GM18868 (cell line): ENCODE measurements at regions not wholly inside any gene's neighbourhood (a gene's known extent, or its start where the extent isn't known, plus 50 kb on each side); places are given as distances from the start of the nearest gene placed in this dataset.
A peak's percentile ranks its signal among the peaks of the same experiment; 100 is the strongest.
"Not testable (repeated sequence)": the region's sequence is repeated elsewhere in the genome, so short reads cannot be mapped to it uniquely, and the experiment has no call there.

Source experiments
- ATAC-seq: cut with Tn5 transposase; IDR thresholded peaks from one replicate; pipeline ENCODE4 v1.9.1; 2021; ENCODE audit warnings: mild to moderate bottlenecking, moderate library complexity; ENCODE audit not compliant: unreplicated experiment

GRCh38 chr10:80855348-80855971 lies 317.8 kb downstream of the SH2D4B start:
- ATAC-seq: peak; percentile 86

GRCh38 chr10:80856186-80856585 lies 318.5 kb downstream of the SH2D4B start:
- ATAC-seq: no peak

GRCh38 chr10:80859279-80859678 lies 321.6 kb downstream of the SH2D4B start:
- not testable (repeated sequence) for ATAC-seq

GRCh38 chr10:80860719-80861118 lies 323.0 kb downstream of the SH2D4B start:
- no peak for ATAC-seq

- no peak for ATAC-seq
These were observed 324.2 kb downstream of the SH2D4B start for GRCh38 chr10:80861882-80862281.

- ATAC-seq: peak; percentile 93
These were observed 332.6 kb downstream of the SH2D4B start for GRCh38 chr10:80870282-80870681.

- peak; percentile 71 for ATAC-seq
These were observed 333.4 kb downstream of the SH2D4B start for GRCh38 chr10:80871083-80871482.

GRCh38 chr10:80878330-80878729 lies 340.6 kb downstream of the SH2D4B start:
- no peak for ATAC-seq

- no peak for ATAC-seq
These were observed 352.4 kb downstream of the SH2D4B start for GRCh38 chr10:80890146-80890545.

GRCh38 chr10:80893256-80893655 lies 355.6 kb downstream of the SH2D4B start:
- no peak for ATAC-seq

GRCh38 chr10:80894311-80894791 lies 356.6 kb downstream of the SH2D4B start:
- ATAC-seq: no peak

- no peak for ATAC-seq
These were observed 357.2 kb downstream of the SH2D4B start for GRCh38 chr10:80894797-80895467.

- ATAC-seq: no peak
These were observed 358.4 kb downstream of the SH2D4B start for GRCh38 chr10:80896076-80896475.

GRCh38 chr10:80896959-80897358 lies 359.3 kb downstream of the SH2D4B start:
- no peak for ATAC-seq

GRCh38 chr10:80900661-80901060 lies 363.0 kb downstream of the SH2D4B start:
- no peak for ATAC-seq

GRCh38 chr10:80908611-80909010 lies 370.9 kb downstream of the SH2D4B start:
- ATAC-seq: no peak

- no peak for ATAC-seq
These were observed 371.6 kb downstream of the SH2D4B start for GRCh38 chr10:80909254-80909653.

GRCh38 chr10:80917636-80918035 lies 379.9 kb downstream of the SH2D4B start:
- no peak for ATAC-seq

GRCh38 chr10:80921032-80921431 lies 383.3 kb downstream of the SH2D4B start:
- ATAC-seq: no peak

GRCh38 chr10:80924063-80924952 lies 386.6 kb downstream of the SH2D4B start:
- ATAC-seq: peak; percentile 58

GRCh38 chr10:80927419-80928078 lies 389.8 kb downstream of the SH2D4B start:
- ATAC-seq: peak; percentile 65
